MM.1S (cell line): ENCODE measurements at regions not wholly inside any gene's neighbourhood (a gene's known extent, or its start where the extent isn't known, plus 50 kb on each side); places are given as distances from the start of the nearest gene placed in this dataset.

Source experiments
- DNase-seq: peaks from one replicate; pipeline ENCODE4 v3.0.0-alpha.2; 2015
- H2AFZ ChIP-seq: fragments of 300-600 bp; sonication (generic); 2 replicates; pipeline ENCODE4 v1.6.0; 2016; ENCODE audit warnings: antibody characterized with exemption, low read length
- H3F3A ChIP-seq: fragments of 300-600 bp; sonication (generic); 2 replicates; pipeline ENCODE4 v1.6.1; 2016; ENCODE audit warnings: mild to moderate bottlenecking, antibody characterized with exemption, low read length, moderate library complexity, mixed read lengths; ENCODE audit not compliant: insufficient read depth
- H3K27ac ChIP-seq: fragments of 300-600 bp; sonication (generic); 2 replicates; pipeline ENCODE4 v1.5.1; 2016; ENCODE audit warnings: mild to moderate bottlenecking, low read length
- H3K27me3 ChIP-seq: fragments of 300-600 bp; sonication (generic); replicated peaks from 2 replicates; pipeline ENCODE4 v1.6.0; 2016; ENCODE audit warnings: low read length; ENCODE audit not compliant: insufficient read depth
- H3K36me3 ChIP-seq: fragments of 300-600 bp; sonication (generic); replicated peaks from 2 replicates; pipeline ENCODE4 v1.6.1; 2016; ENCODE audit warnings: mild to moderate bottlenecking, low read length, mixed read lengths; ENCODE audit not compliant: insufficient read depth
- H3K4me1 ChIP-seq: fragments of 300-600 bp; sonication (generic); 2 replicates; pipeline ENCODE4 v1.6.1; 2016; ENCODE audit warnings: low read length, mixed read lengths
- H3K4me2 ChIP-seq: fragments of 300-600 bp; sonication (generic); 2 replicates; pipeline ENCODE4 v1.6.0; 2016; ENCODE audit warnings: low read depth, low read length
- H3K4me3 ChIP-seq: fragments of 300-600 bp; sonication (generic); 2 replicates; pipeline ENCODE4 v1.5.1; 2016; ENCODE audit warnings: low read length, mixed read lengths
- H3K79me2 ChIP-seq: fragments of 300-600 bp; sonication (generic); 2 replicates; pipeline ENCODE4 v1.6.1; 2016; ENCODE audit warnings: mixed run types, low read length, mixed read lengths
- H3K9ac ChIP-seq: fragments of 300-600 bp; sonication (generic); 2 replicates; pipeline ENCODE4 v1.6.1; 2016; ENCODE audit warnings: low read length, mixed read lengths
- H3K9me2 ChIP-seq: fragments of 300-600 bp; sonication (generic); replicated peaks from 2 replicates; pipeline ENCODE4 v1.6.1; 2016; ENCODE audit warnings: mild to moderate bottlenecking, low read length, mixed read lengths; ENCODE audit not compliant: insufficient read depth
- H3K9me3 ChIP-seq: fragments of 300-600 bp; sonication (generic); replicated peaks from 2 replicates; pipeline ENCODE4 v1.6.1; 2016; ENCODE audit warnings: mild to moderate bottlenecking, low read length, mixed read lengths; ENCODE audit not compliant: insufficient read depth
- H4K20me1 ChIP-seq: fragments of 300-600 bp; sonication (generic); 2 replicates; pipeline ENCODE4 v1.6.1; 2016; ENCODE audit warnings: mild to moderate bottlenecking, low read length, moderate library complexity, mixed read lengths; ENCODE audit not compliant: insufficient read depth
- CTCF ChIP-seq: fragments of 300-600 bp; sonication (generic); IDR thresholded peaks from 2 replicates; pipeline ENCODE4 v1.5.1; 2016; ENCODE audit warnings: antibody characterized with exemption, low read length, mixed read lengths
- EZH2 ChIP-seq: fragments of 300-600 bp; sonication (generic); optimal IDR thresholded peaks from 2 replicates; pipeline ENCODE3; 2017; ENCODE audit warnings: low read depth, mild to moderate bottlenecking, antibody characterized with exemption, low read length, mixed read lengths
- EZH2phosphoT487 ChIP-seq: fragments of 300-600 bp; sonication (generic); IDR thresholded peaks from 2 replicates; pipeline ENCODE4 v1.6.1; 2018; ENCODE audit warnings: antibody characterized with exemption, low read length

- Histone ChIP-seq H3K36me3 (no peaks in the 10 kb centered on the region), H3F3A (no peaks in the 10 kb centered on the region), H3K9ac (no peak overlapping the region), H4K20me1 (no peaks in the 10 kb centered on the region), H3K27ac (no peak overlapping the region), H3K9me3 (no peaks in the 10 kb centered on the region), H3K27me3 (no peaks in the 10 kb centered on the region), H3K4me2 (no peak overlapping the region), H3K4me1 (no peaks in the 10 kb centered on the region), H2AFZ (no peak overlapping the region), H3K4me3 (no peak overlapping the region), H3K9me2 (no peaks in the 10 kb centered on the region), H3K79me2 (no peaks in the 10 kb centered on the region)
- TF ChIP-seq EZH2 = no peak
- no peak for TF ChIP-seq CTCF
- no peak for TF ChIP-seq EZH2phosphoT487
- DNase-seq = no peak
Measured at GRCh38 chr16:65713181-65713808, 591.4 kb upstream of the CDH11 start.

- Histone ChIP-seq H3K27ac (no peak overlapping the region), H3K79me2 (no peaks in the 10 kb centered on the region), H4K20me1 (no peaks in the 10 kb centered on the region), H3K4me3 (no peak overlapping the region), H3K36me3 (no peaks in the 10 kb centered on the region), H3K4me2 (no peak overlapping the region), H3K4me1 (no peaks in the 10 kb centered on the region), H3K27me3 (no peaks in the 10 kb centered on the region), H3K9me3 (no peaks in the 10 kb centered on the region), H3K9ac (no peak overlapping the region), H3K9me2 (no peaks in the 10 kb centered on the region), H2AFZ (no peak overlapping the region), H3F3A (no peaks in the 10 kb centered on the region)
- TF ChIP-seq CTCF = no peak
- no peak for TF ChIP-seq EZH2
- no peak for TF ChIP-seq EZH2phosphoT487
- no peak for DNase-seq
Measured at GRCh38 chr16:65710107-65710506, 588.2 kb upstream of the CDH11 start.

GRCh38 chr16:65704866-65705265 lies 583.0 kb upstream of the CDH11 start:
- no peaks in the 10 kb centered on the region for H3K27me3 ChIP-seq
- H3K9me2 ChIP-seq = no peaks in the 10 kb centered on the region
- H4K20me1 ChIP-seq = no peaks in the 10 kb centered on the region
- no peaks in the 10 kb centered on the region for H3F3A ChIP-seq
- DNase-seq = no peak
- no peaks in the 10 kb centered on the region for H3K36me3 ChIP-seq
- H3K4me1 ChIP-seq = no peaks in the 10 kb centered on the region
- no peaks in the 10 kb centered on the region for H3K9me3 ChIP-seq
- no peak overlapping the region for H3K4me3 ChIP-seq
- TF ChIP-seq CTCF = peak; percentile 18; the same call in 1 of the 2 replicates
- no peak for TF ChIP-seq EZH2phosphoT487
- TF ChIP-seq EZH2 = no peak
- no peak overlapping the region for H3K27ac ChIP-seq
- no peak overlapping the region for H3K9ac ChIP-seq
- H3K4me2 ChIP-seq = no peak overlapping the region
- no peak overlapping the region for H2AFZ ChIP-seq
- H3K79me2 ChIP-seq = no peaks in the 10 kb centered on the region
